ENCODE measurements at regions not wholly inside any gene's neighbourhood (a gene's known extent, or its start where the extent isn't known, plus 50 kb on each side); places are given as distances from the start of the nearest gene placed in this dataset.

- TF ChIP-seq ZFX (IDR thresholded peaks at IDR 0.05; ENCODE audit: borderline replicate concordance) (no peak), CTCF (IDR thresholded peaks at IDR 0.05) (no peak)
- no peak overlapping the region for H3K27ac ChIP-seq
These were observed 130.9 kb upstream of the SLITRK6 start for GRCh38 chr13:85930108-85930507.

- TF ChIP-seq ZFX (IDR thresholded peaks at IDR 0.05; ENCODE audit: borderline replicate concordance) (no peak), CTCF (IDR thresholded peaks at IDR 0.05) (no peak)
These were observed 111.7 kb upstream of the SLITRK6 start for GRCh38 chr13:85910962-85911361.

GRCh38 chr13:85900521-85900920 is 101.3 kb upstream of the SLITRK6 start:
- H3K27ac ChIP-seq, result no peak overlapping the region
- no peak for TF ChIP-seq CTCF (IDR thresholded peaks at IDR 0.05)
- no peak for TF ChIP-seq ZFX (IDR thresholded peaks at IDR 0.05; ENCODE audit: borderline replicate concordance)

More at GRCh38 chr13:85910962-85911361, 111.7 kb upstream of the SLITRK6 start:
- H3K27ac ChIP-seq, result no peak overlapping the region

GRCh38 chr13:85896516-85897450 is 97.6 kb upstream of the SLITRK6 start:
- TF ChIP-seq CTCF (IDR thresholded peaks at IDR 0.05) (peak; percentile 60), ZFX (IDR thresholded peaks at IDR 0.05; ENCODE audit: borderline replicate concordance) (no peak)
- H3K27ac ChIP-seq, result no peak overlapping the region

GRCh38 chr13:85887406-85887805 is 88.2 kb upstream of the SLITRK6 start:
- no peak overlapping the region for H3K27ac ChIP-seq

GRCh38 chr13:85879014-85879413 is 79.8 kb upstream of the SLITRK6 start:
- no peak overlapping the region for H3K27ac ChIP-seq
- TF ChIP-seq ZFX (IDR thresholded peaks at IDR 0.05; ENCODE audit: borderline replicate concordance) (no peak), CTCF (IDR thresholded peaks at IDR 0.05) (peak; percentile 14; the same call in 1 of the 2 replicates)

More at GRCh38 chr13:85887406-85887805, 88.2 kb upstream of the SLITRK6 start:
- TF ChIP-seq CTCF (IDR thresholded peaks at IDR 0.05) (no peak), ZFX (IDR thresholded peaks at IDR 0.05; ENCODE audit: borderline replicate concordance) (no peak)

GRCh38 chr13:85864963-85865530 is 65.8 kb upstream of the SLITRK6 start:
- H3K27ac ChIP-seq, result no peak overlapping the region
- TF ChIP-seq ZFX (IDR thresholded peaks at IDR 0.05; ENCODE audit: borderline replicate concordance) (no peak), CTCF (IDR thresholded peaks at IDR 0.05) (peak; percentile 76)
